NCI-H2029 (cell line): ENCODE measurements at regions not wholly inside any gene's neighbourhood (a gene's known extent, or its start where the extent isn't known, plus 50 kb on each side); places are given as distances from the start of the nearest gene placed in this dataset.
A peak's percentile ranks its signal among the peaks of the same experiment; 100 is the strongest.

Experiments
- DNase-seq: peaks from one replicate; lab custom pipeline; 2025; lab: John Stamatoyannopoulos, UW

DNA sequence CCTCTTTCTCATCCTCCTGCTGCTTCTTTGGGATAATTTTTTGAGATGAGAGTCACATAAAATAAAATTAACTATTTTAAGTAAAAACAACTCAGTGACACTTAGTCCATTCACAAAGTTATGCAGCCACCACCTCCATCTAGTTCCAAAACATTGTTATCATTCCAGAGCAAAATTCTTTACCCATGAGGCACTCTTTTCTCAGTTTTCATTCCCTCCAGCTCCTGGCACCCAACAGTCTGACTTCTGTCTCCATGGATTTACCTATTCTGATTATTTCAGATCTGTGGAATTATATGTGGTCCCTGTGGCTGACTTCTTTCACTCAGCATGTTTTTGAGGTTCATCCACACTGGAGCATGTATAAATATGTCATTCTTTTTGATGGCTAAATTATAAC lies 239.9 kb upstream of the DYNLRB2 start:
- DNase-seq, result no peak

DNA sequence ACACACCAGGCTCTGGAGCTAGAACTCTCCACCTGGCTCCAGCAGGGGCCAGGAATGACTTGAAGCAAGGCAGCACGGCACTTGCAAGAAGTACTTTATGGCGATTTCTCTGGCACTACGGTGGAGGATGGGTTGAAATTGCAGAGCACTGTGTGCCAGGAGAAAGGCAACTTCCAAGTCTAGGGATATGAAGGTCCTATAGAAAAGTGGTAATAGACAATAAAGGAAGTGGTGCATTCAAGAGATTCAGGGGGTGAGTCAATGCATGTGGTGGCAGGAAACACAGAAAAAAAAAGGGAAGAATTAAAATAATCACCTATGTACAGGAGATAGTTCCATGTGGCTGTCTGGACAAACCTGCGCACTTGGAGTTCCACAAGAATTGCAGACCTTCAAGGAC lies 240.3 kb upstream of the DYNLRB2 start:
- no peak for DNase-seq

DNA sequence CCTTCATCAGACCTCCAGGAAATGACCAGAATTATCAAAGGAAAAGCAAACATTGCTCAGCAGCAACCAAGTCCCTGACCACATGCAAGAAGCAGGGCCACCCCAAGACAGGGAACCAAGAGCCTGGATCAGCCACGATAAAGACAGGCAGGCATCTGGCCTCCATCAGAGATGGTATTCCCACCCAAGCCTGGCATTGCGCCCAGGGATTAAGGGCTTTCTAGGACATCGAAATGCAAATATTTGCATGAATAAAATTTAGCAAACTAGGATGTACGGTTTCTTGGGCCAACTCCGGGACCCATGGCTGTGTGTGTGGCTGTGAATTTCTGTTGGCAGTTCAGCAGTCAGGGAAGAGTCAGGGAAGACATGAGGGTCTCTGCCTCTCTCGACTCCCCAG lies 241.4 kb upstream of the DYNLRB2 start:
- peak; percentile 1 for DNase-seq

DNA sequence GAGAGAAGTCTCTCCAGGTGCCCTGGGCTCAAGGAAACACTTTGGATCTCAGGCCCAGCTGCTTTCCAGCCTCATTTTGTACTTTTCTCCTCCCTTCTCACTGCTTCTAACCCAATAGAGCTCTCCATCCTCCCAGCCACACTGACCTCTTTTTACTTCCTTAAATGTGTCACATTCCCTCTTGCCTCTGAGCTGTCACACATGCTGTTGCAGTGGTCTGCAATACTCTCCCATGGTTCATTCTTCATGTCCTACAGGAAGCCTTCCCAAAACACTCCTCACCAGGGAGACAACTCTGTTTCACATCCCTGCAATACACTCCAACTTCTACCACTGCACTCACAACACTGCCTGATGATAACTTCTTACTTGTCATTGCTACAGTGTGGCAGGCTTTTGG lies 242.1 kb upstream of the DYNLRB2 start:
- DNase-seq, result no peak

DNA sequence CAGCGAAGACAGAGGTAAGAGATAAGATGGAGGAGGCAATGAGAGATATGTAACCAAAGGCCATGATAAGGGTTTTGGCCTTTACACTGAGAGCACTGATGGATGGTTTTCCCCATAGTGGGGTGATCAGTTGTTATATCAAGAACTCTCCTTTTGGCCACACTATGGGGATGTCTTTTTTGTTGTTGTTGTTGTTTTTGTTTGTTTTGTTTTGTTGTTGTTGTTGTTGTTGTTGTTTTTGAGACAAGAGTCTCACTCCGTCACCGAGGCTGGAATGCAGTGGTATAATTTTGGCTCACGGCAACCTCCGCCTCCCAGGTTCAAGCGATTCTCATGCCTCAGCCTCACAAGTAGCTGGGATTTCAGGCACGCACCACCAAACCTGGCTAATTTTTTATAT lies 244.8 kb upstream of the DYNLRB2 start:
- DNase-seq, result no peak

DNA sequence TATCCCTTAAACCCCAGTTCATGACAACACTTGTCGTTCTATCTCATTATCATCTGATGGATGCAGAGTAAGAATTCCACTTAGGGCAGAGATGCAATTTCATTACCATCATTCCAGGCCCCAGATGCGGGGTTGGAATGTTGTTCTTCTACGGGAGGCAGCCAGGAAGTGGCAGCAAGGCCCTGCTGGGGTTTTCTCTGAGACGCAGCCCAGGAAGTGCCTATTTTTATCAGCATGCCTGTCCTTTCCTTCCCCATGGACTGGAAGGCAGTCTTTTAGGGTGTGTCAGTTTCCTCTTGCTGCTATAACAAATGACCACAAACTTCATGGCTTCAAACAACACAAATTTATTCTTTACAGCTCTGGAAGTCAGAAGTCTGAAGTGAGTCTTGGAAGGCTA lies 246.6 kb upstream of the DYNLRB2 start:
- no peak for DNase-seq

DNA sequence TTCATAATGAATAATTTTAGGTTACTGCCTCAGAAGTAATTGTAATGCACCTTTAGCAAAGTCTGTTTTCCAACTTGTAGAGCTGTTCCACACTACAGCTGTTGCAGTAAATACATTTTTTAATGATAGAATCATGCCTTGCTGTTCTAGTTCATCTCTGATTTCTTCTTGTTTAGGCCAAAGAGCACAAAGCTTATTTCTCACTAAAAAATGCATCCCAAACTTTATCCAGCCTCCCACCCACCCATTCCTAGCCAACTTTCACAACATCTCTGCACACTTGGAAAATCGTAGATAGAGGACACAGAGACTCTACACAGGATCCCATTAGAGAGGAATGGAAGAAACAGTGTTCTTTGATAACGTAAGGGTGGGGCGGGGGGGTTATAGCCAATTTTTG lies 252.2 kb upstream of the DYNLRB2 start:
- DNase-seq, result no peak

DNA sequence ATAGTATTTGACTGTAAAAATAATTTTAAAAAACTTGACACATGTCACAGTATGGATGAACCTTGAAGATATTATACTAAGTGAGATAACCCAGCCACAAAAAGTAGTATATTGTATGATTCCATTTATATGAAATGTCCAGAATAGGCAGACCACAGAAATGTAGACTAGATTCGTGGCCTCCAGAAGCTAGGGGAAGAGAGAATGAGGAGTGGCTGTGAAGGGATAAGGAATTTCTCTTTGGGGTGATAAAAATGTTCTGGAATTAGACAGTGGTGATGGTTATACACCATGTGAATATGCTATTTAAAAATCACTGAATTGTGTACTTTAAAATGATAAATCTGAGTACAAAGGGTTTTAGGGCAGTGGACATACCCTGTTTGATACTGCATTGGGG lies 253.1 kb upstream of the DYNLRB2 start:
- no peak for DNase-seq

DNA sequence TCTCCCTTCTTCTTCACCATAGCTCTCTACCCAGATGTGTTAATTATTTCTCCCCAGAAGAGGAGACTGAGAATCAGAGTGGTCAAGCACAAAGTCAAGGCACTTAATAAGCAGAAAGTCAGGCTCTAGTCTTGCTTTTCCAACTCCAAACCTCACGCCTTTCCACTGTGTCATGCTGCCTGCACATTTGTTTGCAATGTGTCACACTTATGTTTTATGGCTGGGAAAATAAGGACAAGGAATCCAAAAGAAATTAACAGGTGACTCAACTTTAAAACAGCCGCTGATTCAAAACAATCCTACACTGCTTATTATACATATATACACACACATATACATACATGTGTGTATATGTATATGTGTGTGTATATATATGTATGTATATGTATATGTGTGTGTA lies 255.7 kb upstream of the DYNLRB2 start:
- DNase-seq, result no peak

DNA sequence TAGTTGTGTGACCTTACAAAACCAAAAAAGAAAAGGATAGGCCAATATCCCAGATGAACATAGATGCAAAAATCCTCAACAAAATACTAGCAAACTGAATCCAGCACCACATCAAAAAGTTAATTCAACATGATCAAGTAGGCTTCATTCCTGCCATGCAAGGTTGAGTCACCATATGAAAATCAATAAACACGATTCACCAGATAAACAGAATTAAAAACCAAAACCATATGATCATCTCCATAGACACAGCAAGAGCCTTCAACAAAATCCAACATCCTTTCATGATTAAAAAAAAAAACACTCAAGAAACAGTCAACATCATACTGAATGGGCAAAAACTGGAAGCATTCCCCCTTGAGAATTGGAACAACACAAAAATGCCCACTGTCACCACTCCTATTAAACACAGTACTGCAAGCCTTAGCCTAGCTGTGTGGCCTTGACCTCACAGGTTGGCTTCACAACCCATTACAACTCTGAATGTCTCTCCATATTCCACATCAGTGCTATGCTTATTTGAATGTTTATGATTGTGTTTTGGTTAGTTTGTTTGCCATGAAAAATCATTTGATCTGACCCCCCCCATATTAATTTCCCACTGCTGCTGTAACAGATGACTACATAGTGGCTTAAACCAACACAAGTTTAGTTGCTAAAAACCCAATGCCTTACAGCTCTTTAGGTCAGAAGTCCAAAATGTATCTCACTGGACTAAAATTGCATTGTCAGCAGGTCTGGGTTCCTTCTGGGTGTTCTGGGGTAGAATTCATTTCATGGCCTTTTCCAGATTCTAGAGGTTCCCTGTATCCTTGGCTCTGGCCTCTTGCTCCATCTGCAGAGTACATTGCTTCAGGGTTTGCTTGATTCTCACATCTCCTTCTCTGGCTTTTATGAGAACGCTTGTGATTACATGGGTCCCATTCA lies 257.1 kb upstream of the DYNLRB2 start:
- DNase-seq, result no peak

DNA sequence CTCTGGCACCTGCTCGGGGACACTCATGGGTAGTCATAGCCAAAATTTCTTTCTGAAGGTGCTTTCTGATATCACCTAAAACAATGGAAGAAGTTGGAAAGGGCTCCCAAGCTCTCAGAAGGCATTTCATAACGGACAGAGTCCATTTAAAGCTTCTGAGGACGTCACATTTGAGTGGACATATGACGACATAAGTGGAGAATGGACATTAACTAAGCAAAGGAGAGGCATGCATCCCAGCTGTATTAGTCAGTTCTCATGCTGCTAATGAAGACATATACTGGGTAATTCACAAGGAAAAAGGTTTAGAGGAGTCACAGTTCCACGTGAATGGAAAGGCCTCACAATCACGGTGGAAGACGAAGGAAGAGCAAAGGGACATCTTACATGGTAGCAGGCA lies 260.2 kb upstream of the DYNLRB2 start:
- DNase-seq, result no peak

DNA sequence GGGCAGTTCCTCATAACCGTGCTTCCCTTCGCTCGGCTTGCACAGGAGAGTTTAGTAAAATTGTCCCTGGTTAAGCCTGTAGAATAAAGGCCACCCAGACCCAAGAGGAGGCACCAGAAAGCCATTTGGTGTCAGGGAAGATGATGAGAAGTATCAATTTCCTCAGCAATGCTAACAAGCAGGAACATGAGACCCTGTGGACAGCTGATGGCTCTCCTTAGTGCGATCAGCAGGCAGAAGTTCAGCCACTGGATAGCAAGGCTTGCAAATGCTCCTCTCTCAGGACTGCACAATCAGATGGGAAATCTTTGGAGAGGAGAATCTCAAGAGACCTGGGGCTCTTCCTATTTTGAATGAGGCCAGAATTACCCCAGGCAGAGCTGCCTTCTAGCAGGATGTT lies 261.1 kb upstream of the DYNLRB2 start:
- no peak for DNase-seq

DNA sequence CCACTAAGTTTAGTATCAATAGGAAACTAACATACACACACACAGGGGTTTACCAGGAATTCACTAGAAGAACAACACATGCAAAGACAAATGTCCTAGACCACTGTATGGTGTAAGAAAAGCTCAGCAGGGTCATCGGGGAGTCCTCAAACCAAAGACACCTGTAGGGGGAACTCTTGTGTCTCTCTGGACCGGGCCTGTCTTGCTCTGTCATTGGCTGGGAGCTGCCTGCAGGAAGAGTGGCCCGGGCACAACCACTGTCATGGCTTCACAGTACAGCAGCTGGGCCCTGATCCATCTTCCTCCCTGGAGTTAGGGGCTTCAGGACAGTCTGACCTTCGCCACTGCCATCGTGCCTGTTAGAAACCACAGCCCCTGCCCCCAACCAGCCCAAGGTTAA lies 263.6 kb upstream of the DYNLRB2 start:
- DNase-seq, result no peak

DNA sequence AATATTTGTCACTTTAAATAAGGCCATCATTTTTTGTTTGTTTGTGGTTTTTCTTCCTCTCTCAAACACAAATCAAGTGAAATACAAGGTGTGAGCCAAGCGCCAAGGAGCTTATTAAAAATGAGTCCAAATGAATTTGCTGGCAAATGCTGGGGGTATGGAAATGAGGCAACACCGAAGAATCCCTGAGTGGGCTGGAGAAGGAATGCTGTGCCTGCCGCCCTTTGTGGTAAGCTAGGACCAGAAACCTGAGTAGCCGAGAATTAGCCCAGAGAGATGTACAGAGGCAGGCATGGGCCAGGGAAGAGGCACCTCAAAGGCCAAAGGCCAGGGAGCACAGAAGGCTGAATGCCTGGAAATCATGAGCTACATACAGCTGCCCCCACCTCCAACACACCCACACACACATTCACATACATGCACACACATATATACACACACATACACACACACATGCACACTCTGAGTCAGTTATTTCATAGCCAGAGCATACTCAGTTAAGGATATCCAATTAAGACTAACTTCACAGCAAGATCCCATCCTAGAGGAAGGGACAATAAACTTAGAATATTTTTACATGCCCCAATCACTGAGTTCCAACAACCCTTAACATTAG lies 266.1 kb upstream of the DYNLRB2 start:
- DNase-seq, result no peak

DNA sequence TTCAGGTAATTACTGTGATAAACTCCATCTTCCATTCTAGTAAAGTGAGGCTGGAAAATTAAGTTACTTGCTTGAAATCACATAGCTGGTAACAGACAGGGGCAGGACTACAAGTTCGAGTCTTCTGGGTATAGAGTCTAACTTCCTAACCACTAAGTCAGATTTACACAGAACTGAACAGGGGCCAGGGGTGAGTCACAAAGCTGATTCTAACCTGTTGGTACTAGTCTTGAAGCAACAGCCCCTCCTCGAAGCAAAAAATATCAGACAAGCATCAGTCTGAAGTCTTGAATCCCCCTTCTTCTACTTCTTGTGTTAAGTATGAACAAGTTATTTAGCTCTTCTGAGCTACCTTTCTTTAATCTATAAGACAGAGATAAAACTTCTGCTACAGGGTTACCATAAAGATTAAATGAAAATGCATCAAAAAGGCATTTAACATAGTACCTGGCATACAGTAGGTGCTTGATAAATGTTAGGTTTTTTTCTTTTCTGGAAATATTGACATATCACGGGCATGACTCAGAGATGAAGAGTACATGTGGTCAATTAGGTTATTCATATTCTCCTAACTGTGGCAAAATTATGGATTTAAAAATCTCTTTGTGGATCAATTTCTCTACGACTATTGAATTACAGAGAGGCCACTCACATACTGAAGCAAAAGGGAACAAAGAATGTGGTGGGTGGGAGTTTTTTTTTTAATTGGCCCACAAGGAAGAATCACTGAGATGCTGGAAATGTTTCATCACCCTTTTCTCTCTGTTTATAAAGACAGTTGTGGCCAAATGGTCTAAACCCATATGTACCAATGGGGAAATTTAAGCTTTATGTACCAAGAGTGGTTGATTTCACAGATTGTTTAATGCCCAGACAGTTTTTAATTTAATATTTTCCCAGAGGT lies 266.9 kb upstream of the DYNLRB2 start:
- no peak for DNase-seq

DNA sequence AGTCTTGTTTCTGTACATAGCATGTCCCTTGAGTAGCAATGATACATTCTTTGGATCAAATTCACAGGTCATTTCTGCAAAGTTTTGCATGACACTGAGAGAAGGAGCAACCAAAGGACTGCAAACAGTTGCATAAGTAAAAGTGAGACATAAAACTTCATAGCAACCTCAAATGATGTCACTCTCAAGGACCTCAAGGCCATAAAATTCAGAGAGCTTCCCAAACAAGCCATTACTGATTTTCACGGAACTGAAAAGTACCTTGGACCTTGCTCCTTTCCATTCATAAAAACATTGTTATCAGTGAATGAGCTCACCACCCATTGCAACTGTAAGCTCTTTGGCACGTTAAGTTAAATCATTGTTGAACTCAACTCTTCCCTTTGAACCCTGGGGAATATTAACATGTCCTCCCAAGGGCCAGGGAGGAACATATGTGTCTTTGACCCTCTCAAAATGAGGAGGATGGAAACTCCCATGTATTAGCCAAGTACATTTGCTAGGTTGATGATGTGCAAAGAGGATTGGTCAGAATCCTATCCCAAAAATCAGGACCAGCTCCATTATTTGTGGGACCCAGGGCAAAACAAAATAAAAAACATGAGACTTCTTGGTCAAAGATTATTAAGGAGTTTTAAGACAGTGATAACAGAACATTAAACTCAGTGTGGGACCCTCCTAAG lies 275.0 kb upstream of the DYNLRB2 start:
- DNase-seq, result no peak

DNA sequence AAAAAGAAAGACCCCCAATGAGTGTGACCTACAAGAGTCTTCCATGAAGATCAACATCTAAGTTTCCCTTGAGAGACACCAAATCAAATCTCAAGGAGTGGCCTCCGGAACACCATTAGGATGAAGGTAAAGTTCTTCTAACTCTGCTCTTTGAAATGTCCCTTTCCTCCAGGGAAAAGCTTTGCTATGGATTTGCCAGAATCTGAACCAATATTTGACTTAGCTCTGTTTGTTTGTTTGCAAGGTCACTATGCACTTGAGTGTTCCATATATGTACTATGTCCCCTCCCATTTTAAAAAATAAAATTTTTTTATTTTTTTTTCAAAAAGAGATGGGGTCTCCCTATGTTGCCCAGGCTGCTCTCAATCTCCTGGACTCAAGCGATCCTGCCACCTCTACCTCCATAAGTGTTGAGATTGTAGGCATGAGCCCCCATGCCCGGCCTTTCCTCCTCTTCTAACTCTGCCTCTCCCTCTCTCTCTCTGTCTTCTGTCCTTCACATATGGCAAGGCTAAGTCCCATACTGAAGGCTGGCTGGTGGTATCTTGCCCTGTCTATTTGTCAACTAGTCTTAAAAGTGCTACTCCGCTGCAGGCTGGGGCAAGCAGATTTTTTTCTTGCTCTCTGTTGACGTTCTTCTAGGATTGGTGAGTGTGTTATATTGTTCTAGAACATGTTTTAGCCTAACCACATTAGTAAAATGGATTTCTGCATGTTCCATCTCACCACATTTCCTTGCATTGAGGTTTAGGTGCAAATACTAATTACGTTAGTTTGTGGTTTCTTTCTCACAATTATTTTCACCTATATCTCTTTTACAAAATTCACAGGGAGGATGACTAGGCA lies 276.7 kb upstream of the DYNLRB2 start:
- no peak for DNase-seq

DNA sequence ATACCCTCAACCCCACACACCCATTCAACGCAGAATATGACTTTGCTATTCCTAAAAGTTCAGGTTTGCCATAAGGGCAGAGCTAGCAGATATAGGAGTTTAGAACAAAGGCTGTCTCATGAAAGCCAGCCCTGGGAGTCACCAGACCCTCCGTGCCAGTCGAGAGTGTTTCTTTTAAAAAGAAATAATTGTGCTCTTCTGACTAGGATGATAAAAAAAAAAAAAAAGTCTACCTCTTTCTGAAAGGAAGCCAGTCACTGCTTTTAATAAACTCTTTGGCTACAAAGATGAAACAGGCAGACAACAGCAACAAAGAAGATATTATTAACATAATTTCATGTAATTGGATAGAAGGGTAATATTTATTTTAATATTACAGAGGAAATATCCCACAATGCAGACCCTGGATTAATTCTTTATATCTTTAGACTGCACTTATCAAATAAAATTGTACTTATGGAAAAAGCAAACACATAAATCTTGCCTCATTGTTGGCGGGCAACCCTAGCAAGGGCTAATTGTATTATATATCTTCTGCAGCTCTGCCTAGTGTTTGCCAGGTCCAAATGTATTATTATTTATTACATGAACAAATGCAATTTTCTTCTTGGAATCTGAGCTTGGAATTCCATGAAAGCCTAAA lies 277.5 kb upstream of the DYNLRB2 start:
- DNase-seq, result no peak

DNA sequence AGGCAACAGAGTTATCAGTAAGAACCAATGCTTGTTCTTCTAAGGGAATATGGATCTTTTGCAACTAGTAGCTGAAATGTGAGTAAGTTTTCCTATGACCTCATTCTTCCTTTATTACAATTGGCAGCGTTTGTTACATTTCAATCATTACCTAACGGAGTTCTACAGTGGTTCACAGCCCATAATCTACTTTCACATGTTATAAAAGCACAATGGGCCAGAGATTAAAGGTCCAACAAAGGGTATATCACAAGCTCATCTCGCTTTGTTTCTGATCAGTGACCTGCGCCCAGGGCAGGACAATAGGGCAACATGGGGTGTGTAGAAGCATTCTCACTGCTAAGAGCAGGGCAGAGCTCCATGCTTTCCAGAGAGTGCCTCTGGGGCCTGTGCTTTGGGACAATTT lies 279.9 kb upstream of the DYNLRB2 start:
- no peak for DNase-seq

DNA sequence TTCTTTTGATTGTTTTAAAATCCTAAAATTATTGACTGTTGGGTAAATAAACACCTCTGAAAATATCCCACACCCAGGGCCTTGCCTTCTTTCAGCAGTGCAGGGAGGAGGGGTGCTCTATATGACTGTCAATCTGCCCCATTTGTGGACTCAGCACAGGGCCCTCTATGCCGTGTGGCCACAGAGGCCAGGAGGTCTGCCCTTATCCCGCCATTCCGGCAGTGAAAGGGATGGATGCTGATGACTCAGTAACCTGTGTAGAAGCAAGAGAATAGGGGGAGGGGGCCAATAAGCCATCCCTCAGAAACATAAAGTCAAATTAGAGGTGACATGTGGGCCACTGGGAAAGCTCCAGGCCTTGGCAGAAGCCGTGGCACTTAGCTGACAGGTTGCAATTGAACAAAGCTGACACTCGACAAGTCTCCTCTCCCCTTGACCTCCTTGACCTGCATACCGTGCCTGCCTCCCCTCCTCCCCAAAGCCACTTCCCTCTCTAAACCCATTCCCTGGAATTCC lies 281.4 kb upstream of the DYNLRB2 start:
- DNase-seq, result no peak
